ENCODE measurements at regions not wholly inside any gene's neighbourhood (a gene's known extent, or its start where the extent isn't known, plus 50 kb on each side); places are given as distances from the start of the nearest gene placed in this dataset.

DNA sequence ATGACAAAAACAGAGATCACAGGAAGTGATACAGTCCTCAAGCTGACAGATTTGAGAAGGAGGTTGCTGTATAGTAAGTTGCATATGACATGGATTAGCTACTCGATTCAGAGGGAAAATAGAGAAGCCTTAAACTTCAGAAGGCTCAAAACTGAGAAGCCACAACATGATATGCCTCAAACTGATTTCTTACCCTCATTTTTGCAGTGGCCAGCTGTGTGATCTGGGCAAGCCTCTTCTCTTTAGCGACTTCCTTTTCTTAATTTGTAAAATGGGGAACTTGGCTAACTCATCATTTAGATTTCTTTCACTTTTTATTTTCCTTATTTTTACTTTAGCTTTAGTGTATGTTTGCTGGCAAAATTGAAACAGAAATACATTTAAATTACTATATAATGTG is 421.1 kb downstream of the KIF4B start:
- DNase-seq: no peak

- no peak for DNase-seq
Measured at GRCh38 chr5:155441849-155442248, 428.3 kb downstream of the KIF4B start.

DNA sequence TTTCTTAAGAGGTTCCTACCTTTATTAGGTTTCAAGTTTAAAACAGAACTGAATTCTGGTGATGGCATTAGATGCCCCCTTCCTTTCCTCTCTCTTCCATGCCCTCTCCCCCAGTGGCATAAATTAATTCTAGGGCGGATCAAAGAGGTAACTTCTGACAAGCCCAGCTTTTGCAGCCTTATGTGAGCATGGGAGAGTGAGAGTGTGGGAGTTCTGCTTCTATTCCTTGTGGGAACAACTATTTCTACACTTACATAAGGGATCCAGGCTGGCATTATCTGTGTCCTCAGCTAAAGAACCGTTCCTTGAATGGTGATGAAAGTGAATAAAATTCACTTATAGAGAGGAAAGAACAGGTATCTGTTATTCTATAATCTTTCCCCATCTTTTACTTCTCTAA is 437.6 kb downstream of the KIF4B start:
- DNase-seq: no peak

DNA sequence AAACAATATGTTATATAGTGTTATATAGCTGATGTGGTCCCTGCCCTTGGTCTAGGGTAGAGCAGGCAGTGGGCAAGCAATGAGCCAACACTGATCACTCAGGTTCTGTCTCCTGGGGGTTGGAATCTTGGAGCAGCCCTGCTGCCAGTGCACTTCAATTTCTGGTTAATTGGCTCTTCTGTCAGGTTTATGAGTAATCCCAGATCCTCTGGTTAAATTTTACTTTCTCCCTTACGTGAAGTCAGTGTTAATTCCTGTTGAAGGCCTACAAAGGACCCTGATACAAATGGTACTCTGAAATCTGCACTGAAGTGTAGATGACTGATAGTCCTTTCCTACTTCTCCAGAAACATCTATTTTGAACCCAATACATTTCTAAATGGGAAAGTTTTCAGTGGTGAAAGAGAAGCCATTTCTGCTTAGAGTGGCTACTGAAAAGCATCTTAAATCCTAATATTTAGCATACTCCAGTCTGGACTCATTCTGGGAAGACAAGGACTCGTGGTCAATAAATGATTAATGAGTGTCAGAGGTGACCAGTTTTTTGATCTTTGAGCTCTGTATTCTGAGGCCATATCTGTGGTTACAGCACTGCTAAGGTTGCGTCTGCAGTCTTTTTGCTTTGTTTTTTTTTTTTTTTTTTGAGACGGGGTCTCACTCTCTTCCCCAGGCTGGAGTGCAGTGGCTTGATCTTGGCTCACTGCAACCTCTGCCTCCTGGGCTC is 442.4 kb downstream of the KIF4B start:
- DNase-seq: no peak

- DNase-seq: peak; percentile 32
Measured at GRCh38 chr5:155459889-155460500, 446.4 kb downstream of the KIF4B start.

DNA sequence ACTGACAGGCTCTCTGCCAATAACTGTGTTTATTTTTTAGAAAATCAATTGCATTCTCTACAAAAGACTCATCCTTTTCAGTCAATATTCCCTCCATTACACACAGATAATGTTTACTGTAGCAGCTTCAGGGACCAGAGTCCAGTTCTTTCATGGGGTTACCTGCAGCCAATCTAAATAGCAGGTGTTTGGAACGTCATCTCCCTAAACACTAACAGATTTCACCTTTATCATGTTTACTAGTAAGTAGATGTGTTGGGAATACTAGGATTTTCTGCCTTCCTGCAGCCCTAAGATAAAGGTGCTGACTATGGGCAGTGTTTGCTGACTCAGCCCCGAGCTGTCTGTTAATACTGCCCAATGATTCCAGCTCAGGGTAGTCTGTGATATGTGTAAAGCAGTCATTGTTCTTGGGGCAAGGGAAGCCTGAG is 447.0 kb downstream of the KIF4B start:
- DNase-seq: peak; percentile 36

DNA sequence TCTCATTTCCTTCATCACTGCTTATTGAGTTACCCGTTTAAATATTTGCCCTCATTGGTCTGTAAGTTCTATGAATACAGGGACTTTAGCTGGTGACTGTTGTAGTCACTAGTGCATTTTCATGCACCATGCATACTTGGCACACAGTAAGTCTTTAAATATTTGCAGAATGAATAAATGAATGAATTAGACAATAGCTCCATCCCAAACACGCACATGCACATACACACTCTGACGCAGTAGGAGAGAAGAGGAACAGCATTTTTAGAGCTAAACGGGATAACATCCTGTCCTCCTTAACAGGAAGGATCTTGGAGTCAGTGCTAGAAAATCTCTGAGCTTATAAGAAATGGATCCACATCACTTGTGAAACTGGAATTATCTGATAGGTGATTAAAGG is 447.7 kb downstream of the KIF4B start:
- no peak for DNase-seq

DNA sequence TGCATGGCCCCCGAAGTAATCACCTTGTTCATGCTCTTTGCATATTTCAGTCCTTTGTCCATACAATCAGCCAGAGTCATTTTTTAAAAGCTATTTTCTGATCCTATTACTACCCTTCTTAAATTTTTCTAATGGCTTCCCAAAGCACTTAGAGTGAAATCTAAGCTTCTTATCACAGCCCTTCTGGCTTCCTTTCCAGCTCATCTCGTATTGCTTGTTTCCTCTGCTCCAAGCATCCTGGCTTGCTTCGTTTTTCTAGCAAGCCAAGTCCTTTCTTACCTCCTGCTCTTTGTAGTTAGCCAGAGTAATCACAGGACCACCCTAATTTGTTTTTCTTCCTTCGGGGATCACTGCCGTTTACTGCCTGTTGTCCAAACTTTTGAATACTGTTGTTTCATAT is 453.3 kb downstream of the KIF4B start:
- no peak for DNase-seq

- peak; percentile 73 for DNase-seq
Measured at GRCh38 chr5:155471027-155471426, 457.5 kb downstream of the KIF4B start.

DNA sequence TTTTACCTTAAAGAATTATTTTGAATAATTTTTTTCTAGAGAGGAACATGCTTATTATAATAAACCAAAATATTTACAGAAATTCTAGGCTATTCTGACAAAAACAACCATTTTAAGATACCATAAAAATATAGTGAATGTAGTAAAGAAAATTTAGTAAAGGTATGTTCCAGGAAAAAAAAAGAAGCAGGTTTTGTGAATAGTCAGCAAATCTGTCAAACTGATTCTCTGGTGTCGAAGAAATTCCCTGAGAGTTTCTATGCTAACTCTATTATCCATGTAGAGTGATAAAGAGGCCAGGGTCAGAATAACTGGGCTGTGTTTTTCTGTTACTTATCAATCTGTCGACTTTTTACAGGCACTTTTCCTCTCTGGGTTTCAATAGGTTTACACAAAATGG is 459.2 kb downstream of the KIF4B start:
- no peak for DNase-seq

- no peak for DNase-seq
Measured at GRCh38 chr5:155475318-155475717, 461.8 kb downstream of the KIF4B start.

GRCh38 chr5:155480731-155481131 is 467.2 kb downstream of the KIF4B start:
- DNase-seq: no peak

DNA sequence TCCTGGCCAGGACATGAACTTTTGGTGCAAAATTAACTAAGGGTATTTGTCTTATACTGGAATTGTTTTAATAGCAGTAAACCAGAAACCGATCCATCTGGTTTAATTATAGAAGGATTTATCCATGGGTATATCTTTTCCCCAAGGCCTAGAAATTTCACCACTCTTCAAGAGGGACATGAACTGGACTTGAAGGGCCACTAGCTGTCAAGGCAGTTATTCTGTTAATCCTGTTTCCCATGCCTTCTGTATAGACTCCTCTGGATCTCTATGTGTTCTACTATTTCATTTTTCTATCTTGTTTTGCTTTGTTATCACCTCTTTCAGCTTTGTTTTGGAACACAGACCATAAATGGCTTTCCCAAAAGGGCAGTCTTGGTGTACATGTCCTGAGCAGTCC is 467.6 kb downstream of the KIF4B start:
- DNase-seq: no peak

DNA sequence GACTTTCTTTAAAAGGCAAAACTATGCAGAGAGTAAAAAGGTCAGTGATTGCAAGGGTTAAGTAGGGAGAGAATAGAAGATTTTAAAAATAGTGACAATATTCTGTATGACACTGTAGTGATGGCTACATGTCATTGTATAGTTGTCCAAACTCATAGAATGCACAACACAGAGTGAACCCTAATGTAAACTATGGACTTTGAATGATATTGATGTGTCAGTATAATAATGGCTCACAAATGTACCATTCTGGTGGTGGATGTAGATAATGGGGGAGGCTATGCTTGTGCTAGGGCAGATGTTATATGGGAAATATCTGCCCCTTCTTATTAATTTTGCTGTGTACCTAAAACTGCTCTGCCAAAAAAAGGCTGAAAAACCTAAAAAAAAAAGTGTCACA is 468.9 kb downstream of the KIF4B start:
- no peak for DNase-seq

- no peak for DNase-seq
Measured at GRCh38 chr5:155485386-155485785, 471.8 kb downstream of the KIF4B start.

GRCh38 chr5:155489949-155490348 is 476.4 kb downstream of the KIF4B start:
- DNase-seq: no peak

DNA sequence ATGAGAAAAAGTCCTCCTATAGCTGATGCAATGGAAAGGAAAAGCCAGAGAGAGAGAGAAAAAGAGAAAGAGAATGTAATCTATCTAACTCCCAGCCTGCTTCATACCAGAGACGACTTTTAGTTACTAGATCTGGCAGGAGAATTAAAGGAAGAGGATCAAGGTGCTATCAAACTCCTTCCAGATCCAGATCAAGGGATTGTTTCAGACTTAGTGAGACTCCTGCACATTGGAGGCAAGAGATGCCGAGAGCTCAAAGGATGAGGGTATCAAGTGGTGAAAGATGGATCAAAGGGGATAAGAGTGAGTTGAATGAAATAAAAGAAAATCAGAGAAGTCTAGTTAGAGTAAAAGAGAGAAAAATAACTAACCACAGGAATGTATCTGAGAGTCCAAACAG is 478.6 kb downstream of the KIF4B start:
- no peak for DNase-seq

GRCh38 chr5:155504606-155505005 is 491.1 kb downstream of the KIF4B start:
- peak; percentile 7 for DNase-seq

GRCh38 chr5:155507363-155507762 is 493.8 kb downstream of the KIF4B start:
- DNase-seq: no peak

DNA sequence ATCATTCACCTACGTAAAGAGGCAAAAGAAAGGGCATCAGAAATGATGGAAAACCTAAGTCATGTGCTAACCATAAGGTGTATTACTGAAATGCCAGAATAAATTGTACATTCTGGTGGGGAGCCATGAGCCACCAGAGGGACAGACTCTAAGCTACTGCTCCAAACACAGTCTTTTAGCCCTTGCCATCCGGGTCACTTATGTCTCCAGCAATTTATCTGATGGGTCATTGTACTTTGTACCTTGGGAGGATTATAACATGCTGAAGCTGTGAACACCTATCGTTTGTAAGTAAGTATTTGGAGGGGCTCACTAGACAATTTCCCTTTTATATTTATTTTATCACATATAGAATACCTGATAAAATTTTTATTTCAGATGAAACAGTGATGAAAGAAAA is 495.1 kb downstream of the KIF4B start:
- DNase-seq: no peak

- DNase-seq: no peak
Measured at GRCh38 chr5:155512329-155512728, 498.8 kb downstream of the KIF4B start.

- DNase-seq: no peak
Measured at GRCh38 chr5:155514105-155514563, 500.6 kb downstream of the KIF4B start.

- DNase-seq: no peak
Measured at GRCh38 chr5:155522540-155522939, 509.0 kb downstream of the KIF4B start.

DNA sequence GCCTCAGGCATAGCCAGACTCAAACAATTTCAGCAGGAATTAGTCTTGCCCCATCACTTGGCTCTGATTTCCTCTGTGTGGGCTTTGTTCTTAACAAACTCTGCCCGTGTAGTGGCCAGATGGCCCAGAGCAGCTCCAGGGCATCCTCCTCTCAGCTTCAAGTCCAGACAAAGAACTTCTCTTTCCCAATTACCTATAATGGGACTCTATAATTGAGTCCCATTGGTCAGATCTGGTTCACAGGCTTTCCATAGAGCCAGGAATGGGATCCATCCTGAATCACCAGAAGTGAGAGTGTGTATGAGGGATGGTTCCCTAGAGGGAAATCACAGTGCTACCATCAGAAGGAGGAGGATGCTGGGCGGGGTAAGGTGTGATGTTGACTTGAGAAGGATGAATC is 515.8 kb downstream of the KIF4B start:
- DNase-seq: no peak

DNA sequence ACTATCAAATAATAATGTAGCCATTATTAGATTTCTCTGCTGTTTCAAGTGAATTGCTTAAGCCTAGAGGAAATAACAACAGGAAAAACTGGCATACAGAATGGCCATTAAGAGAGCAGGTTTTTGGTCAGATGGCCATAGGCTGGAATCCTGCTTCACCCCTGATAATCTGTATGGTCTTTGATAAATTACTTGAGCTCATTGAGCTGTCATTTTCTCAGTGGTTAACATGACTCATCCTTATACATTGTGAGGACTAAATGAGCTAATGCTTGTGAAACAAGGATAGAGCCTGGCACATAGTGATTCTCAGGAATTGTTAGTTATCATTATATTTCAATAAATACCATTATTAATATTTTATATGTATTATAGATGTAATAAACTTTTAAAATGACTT is 516.5 kb downstream of the KIF4B start:
- DNase-seq: no peak
